Left ventricle myocardium inferior (tissue), 1 donor: ENCODE measurements at regions not wholly inside any gene's neighbourhood (a gene's known extent, or its start where the extent isn't known, plus 50 kb on each side); places are given as distances from the start of the nearest gene placed in this dataset.

Experiments
- DNase-seq: peaks from one replicate; pipeline ENCODE4 v3.0.0-alpha.2; 2020
- H3K27ac ChIP-seq: fragments of 200-600 bp; replicated peaks from 2 replicates; pipeline ENCODE4 v1.8.0; 2021
- H3K27me3 ChIP-seq: fragments of 200-600 bp; 2 replicates; pipeline ENCODE4 v1.8.0; 2021; ENCODE audit warnings: low read depth
- H3K36me3 ChIP-seq: fragments of 200-600 bp; 2 replicates; pipeline ENCODE4 v1.8.0; 2021
- H3K4me1 ChIP-seq: fragments of 200-600 bp; 2 replicates; pipeline ENCODE4 v1.8.0; 2021
- H3K4me3 ChIP-seq: fragments of 200-600 bp; 2 replicates; pipeline ENCODE4 v1.8.0; 2021; ENCODE audit warnings: mild to moderate bottlenecking, moderate library complexity
- H3K9me3 ChIP-seq: fragments of 200-600 bp; replicated peaks from 2 replicates; pipeline ENCODE4 v1.8.0; 2021
- intact Hi-C: fragments of 100-400 bp; cut with micrococcal nuclease; formaldehyde crosslinking; loops from one replicate; pipeline ENCODE4 v1.11.0; 2022
- TF ChIP-seq, protein P1 (sequence below): fragments of 200-600 bp; IDR thresholded peaks from 2 replicates; pipeline ENCODE4 v1.8.0; 2021; ENCODE audit warnings: antibody characterized with exemption, mild to moderate bottlenecking, borderline replicate concordance
- donor health status: DM: no; HTN: yes; CAD: no; lungs with severe emphysema.

GRCh38 chr9:107635101-107635802 lies 145.7 kb upstream of the KLF4 start:
- H3K9me3 ChIP-seq = no peaks in the 10 kb centered on the region
- no peak overlapping the region for H3K27ac ChIP-seq
- intact Hi-C loops = loop anchor here (5.0 kb wide), 2 partner anchors 117 to 148 kb away; partner anchors contain the start of gene KLF4
- TF ChIP-seq, protein P1, sequence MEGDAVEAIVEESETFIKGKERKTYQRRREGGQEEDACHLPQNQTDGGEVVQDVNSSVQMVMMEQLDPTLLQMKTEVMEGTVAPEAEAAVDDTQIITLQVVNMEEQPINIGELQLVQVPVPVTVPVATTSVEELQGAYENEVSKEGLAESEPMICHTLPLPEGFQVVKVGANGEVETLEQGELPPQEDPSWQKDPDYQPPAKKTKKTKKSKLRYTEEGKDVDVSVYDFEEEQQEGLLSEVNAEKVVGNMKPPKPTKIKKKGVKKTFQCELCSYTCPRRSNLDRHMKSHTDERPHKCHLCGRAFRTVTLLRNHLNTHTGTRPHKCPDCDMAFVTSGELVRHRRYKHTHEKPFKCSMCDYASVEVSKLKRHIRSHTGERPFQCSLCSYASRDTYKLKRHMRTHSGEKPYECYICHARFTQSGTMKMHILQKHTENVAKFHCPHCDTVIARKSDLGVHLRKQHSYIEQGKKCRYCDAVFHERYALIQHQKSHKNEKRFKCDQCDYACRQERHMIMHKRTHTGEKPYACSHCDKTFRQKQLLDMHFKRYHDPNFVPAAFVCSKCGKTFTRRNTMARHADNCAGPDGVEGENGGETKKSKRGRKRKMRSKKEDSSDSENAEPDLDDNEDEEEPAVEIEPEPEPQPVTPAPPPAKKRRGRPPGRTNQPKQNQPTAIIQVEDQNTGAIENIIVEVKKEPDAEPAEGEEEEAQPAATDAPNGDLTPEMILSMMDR = no peak
- no peaks in the 10 kb centered on the region for H3K36me3 ChIP-seq
- H3K27me3 ChIP-seq = no peaks in the 10 kb centered on the region
- H3K4me3 ChIP-seq = no peak overlapping the region
- peaks cover 23% of the 10 kb centered on the region for H3K4me1 ChIP-seq
- DNase-seq = no peak

GRCh38 chr9:107633406-107633805 lies 143.8 kb upstream of the KLF4 start:
- Histone ChIP-seq H3K27me3 (no peaks in the 10 kb centered on the region), H3K4me1 (peaks cover 13% of the 10 kb centered on the region), H3K9me3 (no peaks in the 10 kb centered on the region), H3K27ac (no peak overlapping the region), H3K36me3 (no peaks in the 10 kb centered on the region), H3K4me3 (no peak overlapping the region)
- DNase-seq = no peak
- intact Hi-C loops = no loop called here
- TF ChIP-seq, protein P1 = no peak

DNA sequence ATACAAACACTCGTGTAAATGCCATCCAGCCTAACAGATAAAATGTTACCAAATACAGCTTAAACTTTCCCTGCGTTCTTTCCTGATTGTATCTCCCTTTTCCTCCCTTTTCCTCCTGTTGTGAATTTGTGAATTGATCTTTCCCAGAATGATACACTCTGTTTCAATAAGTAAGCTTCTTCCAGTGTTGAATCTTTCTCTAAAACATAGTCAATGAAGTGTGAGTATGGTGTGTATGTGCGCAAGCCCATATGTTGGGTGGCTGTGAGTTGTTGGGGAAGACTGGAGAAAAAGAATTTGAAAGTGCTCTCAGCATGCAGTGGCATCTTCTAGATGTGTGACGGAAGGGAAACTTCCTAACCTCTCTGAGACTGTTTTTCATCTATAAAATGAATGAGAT lies 143.1 kb upstream of the KLF4 start:
- Histone ChIP-seq H3K27me3 (no peaks in the 10 kb centered on the region), H3K4me1 (peaks cover 12% of the 10 kb centered on the region), H3K9me3 (no peaks in the 10 kb centered on the region), H3K36me3 (no peaks in the 10 kb centered on the region), H3K27ac (no peak overlapping the region), H3K4me3 (no peak overlapping the region)
- no peak for DNase-seq
- intact Hi-C loops = no loop called here
- TF ChIP-seq, protein P1 = no peak

- intact Hi-C loops = no loop called here
- H3K36me3 ChIP-seq = no peaks in the 10 kb centered on the region
- no peak overlapping the region for H3K27ac ChIP-seq
- H3K4me3 ChIP-seq = no peak overlapping the region
- TF ChIP-seq, protein P1 = no peak
- DNase-seq = no peak
- no peaks in the 10 kb centered on the region for H3K27me3 ChIP-seq
- H3K4me1 ChIP-seq = peaks cover 9% of the 10 kb centered on the region
- no peaks in the 10 kb centered on the region for H3K9me3 ChIP-seq
Measured at GRCh38 chr9:107632216-107632615, 142.6 kb upstream of the KLF4 start.

DNA sequence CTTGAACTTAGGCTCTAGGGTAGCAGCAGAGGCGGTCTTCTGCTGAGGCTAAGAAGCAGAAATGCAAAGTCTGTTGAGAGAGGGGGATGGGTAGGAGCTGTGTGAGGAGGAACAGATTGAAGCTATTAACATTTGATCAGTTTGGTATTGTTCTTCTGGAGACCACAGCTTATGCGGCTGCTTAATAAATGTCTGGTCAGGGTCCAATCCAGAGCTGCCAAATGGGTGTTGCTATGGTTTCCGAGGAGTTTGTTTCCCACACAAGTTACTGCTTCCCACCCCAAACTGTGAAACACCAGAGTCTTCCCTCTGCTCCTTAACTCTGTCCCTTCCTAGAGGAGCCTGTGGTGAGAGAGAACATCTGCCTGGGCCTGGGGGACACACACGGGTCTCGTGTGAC lies 142.2 kb upstream of the KLF4 start:
- Histone ChIP-seq H3K4me1 (peaks cover 5% of the 10 kb centered on the region), H3K4me3 (no peak overlapping the region), H3K36me3 (no peaks in the 10 kb centered on the region), H3K27ac (no peak overlapping the region), H3K27me3 (no peaks in the 10 kb centered on the region), H3K9me3 (no peaks in the 10 kb centered on the region)
- DNase-seq = no peak
- intact Hi-C loops = no loop called here
- TF ChIP-seq, protein P1 = no peak
